Brain microvascular endothelial cell (primary cell): ENCODE measurements at regions not wholly inside any gene's neighbourhood (a gene's known extent, or its start where the extent isn't known, plus 50 kb on each side); places are given as distances from the start of the nearest gene placed in this dataset.

ENCODE experiments used
- DNase-seq: peaks from one replicate; pipeline ENCODE4 v3.0.0-alpha.2; 2020
- H3K27ac ChIP-seq: fragments of 250-450 bp; sonication (Bioruptor Pico); 2 replicates; pipeline ENCODE4 v1.5.1; 2020; ENCODE audit warnings: mild to moderate bottlenecking, moderate library complexity
- H3K27me3 ChIP-seq: fragments of 250-450 bp; sonication (Bioruptor Pico); replicated peaks from 2 replicates; pipeline ENCODE4 v1.5.1; 2020; ENCODE audit warnings: mild to moderate bottlenecking
- H3K36me3 ChIP-seq: fragments of 250-450 bp; sonication (Bioruptor Pico); replicated peaks from 2 replicates; pipeline ENCODE4 v1.5.1; 2020; ENCODE audit warnings: mild to moderate bottlenecking
- H3K4me3 ChIP-seq: 2 replicates; pipeline ENCODE4 v1.5.1; 2011; ENCODE audit warnings: low read depth, mild to moderate bottlenecking, control low read depth, low read length, moderate library complexity
- in situ Hi-C: cut with HindIII; loops from 2 replicates; pipeline ENCODE4 v1.10.0; 2017; ENCODE audit warnings: low sequenced_read_pairs, low pct_ligation_motif_present
- TF ChIP-seq, protein P1 (sequence below): IDR thresholded peaks from 2 replicates; pipeline ENCODE4 v1.5.1; 2011; ENCODE audit warnings: low read depth, mild to moderate bottlenecking, moderate library complexity, low read length, control low read depth, inconsistent platforms; ENCODE audit errors: missing control alignments

DNA sequence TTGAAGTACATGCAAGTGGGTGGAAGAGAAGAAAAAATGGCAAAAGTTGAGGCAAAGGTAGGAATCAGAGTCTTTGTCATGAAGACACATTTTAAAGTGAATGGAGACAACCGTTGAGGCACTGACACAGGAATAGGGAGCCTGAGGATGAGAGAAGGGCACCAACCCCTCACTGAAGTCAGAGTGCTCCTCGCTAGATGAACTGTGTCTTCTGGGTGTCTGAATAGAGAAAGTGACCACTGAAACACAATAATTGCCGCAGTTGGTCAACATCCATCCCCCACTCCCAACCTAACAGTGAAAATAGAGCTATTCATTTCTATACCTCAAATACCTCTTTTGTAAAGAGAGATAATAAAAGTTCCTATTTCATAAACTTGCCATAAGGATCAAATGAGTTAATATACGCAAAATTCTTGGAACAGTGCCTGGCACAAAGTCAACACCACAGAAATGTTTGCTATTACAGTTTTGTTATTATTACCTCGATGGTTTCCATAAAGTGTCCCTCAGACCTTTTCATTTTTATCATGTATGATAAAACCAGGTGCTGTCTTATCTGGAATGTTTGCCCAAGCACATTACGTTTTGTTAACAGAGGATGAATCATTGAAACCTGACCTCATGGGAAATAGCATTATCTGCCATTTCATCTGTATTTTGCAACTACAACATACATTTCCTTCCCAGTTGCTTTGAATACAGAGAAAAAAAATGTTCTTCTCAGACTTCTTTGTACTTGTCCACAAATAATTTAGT, 61.8 kb upstream of the SP4 start:
- Histone ChIP-seq H3K36me3 (no peaks in the 10 kb centered on the region), H3K4me3 (no peak overlapping the region), H3K27ac (no peak overlapping the region), H3K27me3 (no peaks in the 10 kb centered on the region)
- in situ Hi-C loops: no loop called here
- TF ChIP-seq, protein P1, sequence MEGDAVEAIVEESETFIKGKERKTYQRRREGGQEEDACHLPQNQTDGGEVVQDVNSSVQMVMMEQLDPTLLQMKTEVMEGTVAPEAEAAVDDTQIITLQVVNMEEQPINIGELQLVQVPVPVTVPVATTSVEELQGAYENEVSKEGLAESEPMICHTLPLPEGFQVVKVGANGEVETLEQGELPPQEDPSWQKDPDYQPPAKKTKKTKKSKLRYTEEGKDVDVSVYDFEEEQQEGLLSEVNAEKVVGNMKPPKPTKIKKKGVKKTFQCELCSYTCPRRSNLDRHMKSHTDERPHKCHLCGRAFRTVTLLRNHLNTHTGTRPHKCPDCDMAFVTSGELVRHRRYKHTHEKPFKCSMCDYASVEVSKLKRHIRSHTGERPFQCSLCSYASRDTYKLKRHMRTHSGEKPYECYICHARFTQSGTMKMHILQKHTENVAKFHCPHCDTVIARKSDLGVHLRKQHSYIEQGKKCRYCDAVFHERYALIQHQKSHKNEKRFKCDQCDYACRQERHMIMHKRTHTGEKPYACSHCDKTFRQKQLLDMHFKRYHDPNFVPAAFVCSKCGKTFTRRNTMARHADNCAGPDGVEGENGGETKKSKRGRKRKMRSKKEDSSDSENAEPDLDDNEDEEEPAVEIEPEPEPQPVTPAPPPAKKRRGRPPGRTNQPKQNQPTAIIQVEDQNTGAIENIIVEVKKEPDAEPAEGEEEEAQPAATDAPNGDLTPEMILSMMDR: no peak
- peak; percentile 25 for DNase-seq

DNA sequence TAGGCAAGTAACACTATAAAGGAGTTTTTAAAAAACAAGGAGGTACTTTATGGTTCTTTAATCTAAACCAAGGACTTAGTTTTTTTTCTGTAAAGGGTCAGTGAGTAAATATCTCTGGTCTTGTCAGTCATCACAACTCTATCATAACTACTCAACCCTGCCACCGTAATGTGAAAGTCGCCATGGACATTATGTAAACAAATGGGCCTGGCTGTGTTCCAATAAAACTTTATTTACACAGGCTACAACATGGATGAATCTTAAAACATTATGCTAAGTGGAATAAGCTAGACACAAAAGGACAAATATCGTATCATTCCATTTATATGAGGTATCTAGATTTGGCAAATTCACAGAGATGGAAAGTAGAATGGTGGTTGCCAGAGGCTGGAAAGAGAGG, 60.8 kb upstream of the SP4 start:
- TF ChIP-seq, protein P1: no peak
- Histone ChIP-seq H3K27ac (no peak overlapping the region), H3K36me3 (no peaks in the 10 kb centered on the region), H3K27me3 (no peaks in the 10 kb centered on the region), H3K4me3 (no peak overlapping the region)
- in situ Hi-C loops: no loop called here
- no peak for DNase-seq

DNA sequence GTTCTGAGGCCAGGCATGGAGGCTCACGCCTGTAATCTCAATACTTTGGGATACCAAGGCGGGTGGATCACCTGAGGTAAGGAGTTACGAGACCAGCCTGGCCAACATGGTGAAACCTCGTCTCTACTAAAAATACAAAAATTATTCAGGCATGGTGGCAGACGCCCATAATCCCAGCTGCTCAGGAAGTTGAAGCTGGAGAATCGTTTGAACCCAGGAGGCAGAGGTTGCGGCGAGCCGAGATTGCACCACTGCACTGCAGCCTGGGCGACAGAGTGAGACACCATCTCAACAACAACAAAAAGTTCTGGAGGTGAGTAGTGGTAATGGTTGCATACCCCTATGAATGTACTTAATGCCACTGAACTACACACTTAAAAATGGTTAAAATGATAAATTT, 60.3 kb upstream of the SP4 start:
- Histone ChIP-seq H3K27me3 (no peaks in the 10 kb centered on the region), H3K27ac (no peak overlapping the region), H3K36me3 (no peaks in the 10 kb centered on the region), H3K4me3 (no peak overlapping the region)
- TF ChIP-seq, protein P1: no peak
- no peak for DNase-seq
- in situ Hi-C loops: no loop called here

DNA sequence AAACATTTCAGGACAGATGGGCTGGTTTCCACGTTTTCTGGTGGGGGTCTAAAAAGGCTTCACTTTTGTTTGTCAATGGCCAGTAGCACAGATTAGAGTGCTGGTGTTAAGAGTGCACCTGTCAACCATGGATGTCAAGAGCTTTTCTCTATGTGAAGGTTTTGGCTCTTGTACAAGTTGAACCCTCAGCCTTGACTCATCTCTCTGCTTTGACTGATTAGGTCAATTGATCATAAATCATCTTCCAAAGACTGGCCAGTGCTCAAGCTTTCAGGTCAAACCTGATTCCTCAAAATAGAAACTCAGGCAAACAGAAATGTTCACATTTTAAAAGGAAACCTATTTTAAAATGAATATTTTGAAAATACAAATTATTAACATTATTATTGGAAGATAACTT, 59.6 kb upstream of the SP4 start:
- Histone ChIP-seq H3K27me3 (no peaks in the 10 kb centered on the region), H3K36me3 (no peaks in the 10 kb centered on the region), H3K4me3 (no peak overlapping the region), H3K27ac (no peak overlapping the region)
- TF ChIP-seq, protein P1: no peak
- no peak for DNase-seq
- in situ Hi-C loops: no loop called here

DNA sequence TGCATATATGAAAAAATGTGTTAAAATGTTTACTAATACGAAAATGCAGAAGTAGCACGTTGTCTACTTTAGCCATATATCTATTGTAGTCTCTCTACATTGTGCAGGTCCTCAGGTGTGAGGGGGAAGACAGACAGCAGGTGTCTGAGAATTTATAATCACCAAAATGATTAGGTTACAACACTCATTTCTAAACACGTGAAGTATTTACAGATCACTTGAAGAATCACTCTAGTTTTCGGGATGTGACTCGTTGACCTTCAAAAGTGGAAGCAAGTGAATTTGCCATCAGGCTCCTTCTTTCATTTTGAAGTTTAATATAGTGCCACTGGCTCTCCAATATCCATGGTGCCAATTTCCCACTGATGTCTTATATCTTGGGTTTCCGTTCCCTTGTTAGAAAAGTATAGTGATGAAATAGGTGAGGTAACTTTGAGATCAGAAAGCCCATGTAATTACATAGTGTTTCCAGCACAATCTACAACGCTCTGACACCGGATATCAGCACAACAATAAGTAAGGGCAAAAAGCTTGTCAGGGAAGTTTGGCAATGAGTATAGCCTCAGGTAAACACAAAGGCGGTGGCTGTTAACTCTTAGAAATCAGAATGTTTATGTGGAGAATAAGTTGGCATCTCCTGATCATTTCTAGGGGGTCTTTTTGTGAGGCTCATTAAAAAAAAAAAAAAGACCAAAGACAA, 57.5 kb upstream of the SP4 start:
- no peak for DNase-seq
- Histone ChIP-seq H3K27me3 (no peaks in the 10 kb centered on the region), H3K27ac (no peak overlapping the region), H3K36me3 (no peaks in the 10 kb centered on the region), H3K4me3 (no peak overlapping the region)
- in situ Hi-C loops: no loop called here
- TF ChIP-seq, protein P1: no peak
